ENCODE measurements at regions not wholly inside any gene's neighbourhood (a gene's known extent, or its start where the extent isn't known, plus 50 kb on each side); places are given as distances from the start of the nearest gene placed in this dataset.

GRCh38 chr16:9395958-9396359 is 304.5 kb downstream of the HAPSTR1 start:
- no peaks in the 10 kb centered on the region for H3K9me3 Mint-ChIP-seq
- no peak for ATAC-seq
- no peaks in the 10 kb centered on the region for H3K27me3 Mint-ChIP-seq
- H3K36me3 Mint-ChIP-seq (ENCODE audit: low read depth) = no peaks in the 10 kb centered on the region
- no peak for DNase-seq
- H3K4me3 Mint-ChIP-seq = no peak overlapping the region
- no peaks in the 10 kb centered on the region for H3K4me1 Mint-ChIP-seq
- H3K27ac Mint-ChIP-seq = no peak overlapping the region

GRCh38 chr16:9399573-9399972 is 308.1 kb downstream of the HAPSTR1 start:
- no peaks in the 10 kb centered on the region for H3K36me3 Mint-ChIP-seq (ENCODE audit: low read depth)
- H3K4me1 Mint-ChIP-seq = no peaks in the 10 kb centered on the region
- no peak overlapping the region for H3K4me3 Mint-ChIP-seq
- DNase-seq = no peak
- no peaks in the 10 kb centered on the region for H3K27me3 Mint-ChIP-seq
- ATAC-seq = no peak
- H3K27ac Mint-ChIP-seq = no peak overlapping the region
- no peaks in the 10 kb centered on the region for H3K9me3 Mint-ChIP-seq

- Mint-ChIP-seq H3K27me3 (no peaks in the 10 kb centered on the region), H3K9me3 (no peaks in the 10 kb centered on the region), H3K36me3 (ENCODE audit: low read depth) (no peaks in the 10 kb centered on the region), H3K4me1 (no peaks in the 10 kb centered on the region), H3K27ac (no peak overlapping the region), H3K4me3 (no peak overlapping the region)
- DNase-seq = no peak
- no peak for ATAC-seq
These were observed 309.7 kb downstream of the HAPSTR1 start for GRCh38 chr16:9401173-9401572.

- H3K4me3 Mint-ChIP-seq = no peak overlapping the region
- DNase-seq (no peak), ATAC-seq (no peak)
- no peaks in the 10 kb centered on the region for H3K27me3 Mint-ChIP-seq
- H3K9me3 Mint-ChIP-seq = no peaks in the 10 kb centered on the region
- no peak overlapping the region for H3K27ac Mint-ChIP-seq
- H3K4me1 Mint-ChIP-seq = no peaks in the 10 kb centered on the region
- no peaks in the 10 kb centered on the region for H3K36me3 Mint-ChIP-seq (ENCODE audit: low read depth)
These were observed 310.9 kb downstream of the HAPSTR1 start for GRCh38 chr16:9402293-9402860.

- ATAC-seq = no peak
- no peaks in the 10 kb centered on the region for H3K9me3 Mint-ChIP-seq
- no peaks in the 10 kb centered on the region for H3K36me3 Mint-ChIP-seq (ENCODE audit: low read depth)
- no peaks in the 10 kb centered on the region for H3K4me1 Mint-ChIP-seq
- no peaks in the 10 kb centered on the region for H3K27me3 Mint-ChIP-seq
- no peak overlapping the region for H3K4me3 Mint-ChIP-seq
- H3K27ac Mint-ChIP-seq = no peak overlapping the region
- no peak for DNase-seq
These were observed 313.4 kb downstream of the HAPSTR1 start for GRCh38 chr16:9404811-9405210.

GRCh38 chr16:9406038-9406712 is 314.7 kb downstream of the HAPSTR1 start:
- Mint-ChIP-seq H3K4me1 (no peaks in the 10 kb centered on the region), H3K27me3 (no peaks in the 10 kb centered on the region), H3K36me3 (ENCODE audit: low read depth) (no peaks in the 10 kb centered on the region), H3K4me3 (no peak overlapping the region), H3K9me3 (no peaks in the 10 kb centered on the region), H3K27ac (no peak overlapping the region)
- no peak for DNase-seq
- no peak for ATAC-seq

- no peak for DNase-seq
- Mint-ChIP-seq H3K4me3 (no peak overlapping the region), H3K4me1 (no peaks in the 10 kb centered on the region), H3K36me3 (ENCODE audit: low read depth) (no peaks in the 10 kb centered on the region), H3K27ac (no peak overlapping the region), H3K9me3 (no peaks in the 10 kb centered on the region), H3K27me3 (no peaks in the 10 kb centered on the region)
- no peak for ATAC-seq
These were observed 315.8 kb downstream of the HAPSTR1 start for GRCh38 chr16:9407206-9407758.

- Mint-ChIP-seq H3K9me3 (no peaks in the 10 kb centered on the region), H3K27me3 (no peaks in the 10 kb centered on the region), H3K36me3 (ENCODE audit: low read depth) (no peaks in the 10 kb centered on the region), H3K4me3 (no peak overlapping the region), H3K27ac (no peak overlapping the region), H3K4me1 (no peaks in the 10 kb centered on the region)
- DNase-seq (no peak), ATAC-seq (no peak)
These were observed 316.9 kb downstream of the HAPSTR1 start for GRCh38 chr16:9408297-9408878.

GRCh38 chr16:9409560-9410493 is 318.4 kb downstream of the HAPSTR1 start:
- DNase-seq = no peak
- H3K36me3 Mint-ChIP-seq (ENCODE audit: low read depth) = no peaks in the 10 kb centered on the region
- H3K4me3 Mint-ChIP-seq = no peak overlapping the region
- H3K27me3 Mint-ChIP-seq = no peaks in the 10 kb centered on the region
- H3K4me1 Mint-ChIP-seq = no peaks in the 10 kb centered on the region
- no peaks in the 10 kb centered on the region for H3K9me3 Mint-ChIP-seq
- no peak for ATAC-seq
- no peak overlapping the region for H3K27ac Mint-ChIP-seq

GRCh38 chr16:9411426-9411825 is 320.0 kb downstream of the HAPSTR1 start:
- no peak overlapping the region for H3K4me3 Mint-ChIP-seq
- no peaks in the 10 kb centered on the region for H3K4me1 Mint-ChIP-seq
- no peaks in the 10 kb centered on the region for H3K9me3 Mint-ChIP-seq
- no peak for DNase-seq
- H3K27ac Mint-ChIP-seq = no peak overlapping the region
- no peak for ATAC-seq
- H3K36me3 Mint-ChIP-seq (ENCODE audit: low read depth) = no peaks in the 10 kb centered on the region
- H3K27me3 Mint-ChIP-seq = no peaks in the 10 kb centered on the region

GRCh38 chr16:9412031-9412914 is 320.8 kb downstream of the HAPSTR1 start:
- no peak overlapping the region for H3K27ac Mint-ChIP-seq
- H3K27me3 Mint-ChIP-seq = no peaks in the 10 kb centered on the region
- DNase-seq = no peak
- no peaks in the 10 kb centered on the region for H3K36me3 Mint-ChIP-seq (ENCODE audit: low read depth)
- no peaks in the 10 kb centered on the region for H3K9me3 Mint-ChIP-seq
- ATAC-seq = no peak
- no peaks in the 10 kb centered on the region for H3K4me1 Mint-ChIP-seq
- no peak overlapping the region for H3K4me3 Mint-ChIP-seq

GRCh38 chr16:9412915-9413264 is 321.4 kb downstream of the HAPSTR1 start:
- Mint-ChIP-seq H3K27me3 (no peaks in the 10 kb centered on the region), H3K27ac (no peak overlapping the region), H3K36me3 (ENCODE audit: low read depth) (no peaks in the 10 kb centered on the region), H3K4me3 (no peak overlapping the region), H3K4me1 (no peaks in the 10 kb centered on the region), H3K9me3 (no peaks in the 10 kb centered on the region)
- DNase-seq = no peak
- no peak for ATAC-seq

GRCh38 chr16:9415545-9415944 is 324.1 kb downstream of the HAPSTR1 start:
- no peak for ATAC-seq
- H3K4me1 Mint-ChIP-seq = no peaks in the 10 kb centered on the region

GRCh38 chr16:9417898-9418297 is 326.5 kb downstream of the HAPSTR1 start:
- H3K27me3 Mint-ChIP-seq = no peaks in the 10 kb centered on the region
- DNase-seq = no peak
- H3K4me3 Mint-ChIP-seq = no peak overlapping the region
- H3K27ac Mint-ChIP-seq = no peak overlapping the region
- ATAC-seq = no peak
- H3K36me3 Mint-ChIP-seq (ENCODE audit: low read depth) = no peaks in the 10 kb centered on the region
- no peaks in the 10 kb centered on the region for H3K4me1 Mint-ChIP-seq
- H3K9me3 Mint-ChIP-seq = no peaks in the 10 kb centered on the region

More at GRCh38 chr16:9415545-9415944, 324.1 kb downstream of the HAPSTR1 start:
- Mint-ChIP-seq H3K4me3 (no peak overlapping the region), H3K36me3 (ENCODE audit: low read depth) (no peaks in the 10 kb centered on the region), H3K9me3 (no peaks in the 10 kb centered on the region), H3K27ac (no peak overlapping the region), H3K27me3 (no peaks in the 10 kb centered on the region)
- no peak for DNase-seq
